Esophagus muscularis mucosa (tissue), 3 donors: ENCODE measurements at regions not wholly inside any gene's neighbourhood (a gene's known extent, or its start where the extent isn't known, plus 50 kb on each side); places are given as distances from the start of the nearest gene placed in this dataset.

ENCODE experiments used
- POLR2A ChIP-seq: fragments of 450-650 bp; IDR thresholded peaks from one replicate; pipeline ENCODE4 v1.6.1; 2017; ENCODE audit warnings: antibody characterized with exemption, moderate library complexity, mild to moderate bottlenecking, low read depth
- POLR2AphosphoS5 ChIP-seq, 2 donors: sonication (generic); formaldehyde crosslinking; IDR thresholded peaks; one replicate each; pipeline ENCODE4 v1.6.1; 2017; ENCODE audit warnings: antibody characterized with exemption in 2 of 2
- TF ChIP-seq, protein P1 (sequence below), 3 experiments: fragments of 200-600 bp in 2 of 3; fragments of 450-650 bp in 1 of 3; sonication (generic) in 2 of 3; IDR thresholded peaks; one replicate each; pipeline ENCODE4 v1.5.1; 2017 to 2019; ENCODE audit warnings: antibody characterized with exemption in 3 of 3, mild to moderate bottlenecking in 2 of 3, moderate library complexity in 1 of 3

DNA sequence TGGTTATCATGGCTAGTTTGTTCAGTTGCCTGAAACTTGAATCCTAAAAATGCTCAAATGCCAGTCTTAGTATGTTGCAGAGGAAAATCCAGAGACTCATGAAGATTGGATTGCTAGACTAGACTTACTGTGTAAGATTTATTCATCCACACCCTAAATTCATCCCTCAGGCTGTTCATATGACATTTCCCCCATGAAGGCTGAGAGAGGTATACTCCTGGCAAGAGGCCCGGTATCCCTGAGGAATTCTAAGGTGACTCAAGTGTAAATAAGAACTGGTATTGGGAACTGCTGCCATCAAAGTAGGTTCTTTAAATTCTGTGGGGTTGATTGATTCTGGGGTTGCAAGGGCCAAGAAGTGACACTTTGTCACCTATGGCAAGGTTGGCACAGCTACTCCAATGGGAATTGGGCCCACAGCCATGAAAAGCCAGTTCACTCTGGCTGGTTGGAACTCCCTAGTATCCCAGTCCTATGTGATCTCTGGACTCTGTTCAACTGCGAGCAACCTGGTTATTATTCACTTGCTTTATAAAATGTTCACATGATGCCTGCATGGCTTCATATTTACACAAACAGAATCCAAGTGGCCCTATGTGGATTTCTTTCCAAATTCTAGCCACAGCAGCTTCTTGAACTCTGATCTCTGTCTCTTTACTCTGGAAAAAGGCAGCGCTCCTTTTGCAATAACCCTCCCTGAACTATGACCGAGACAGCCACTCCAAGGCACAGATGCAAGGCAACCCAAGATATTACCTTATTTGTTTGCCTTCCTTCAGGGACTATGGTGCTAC is 429.1 kb downstream of the CBLN2 start:
- TF ChIP-seq, protein P1, sequence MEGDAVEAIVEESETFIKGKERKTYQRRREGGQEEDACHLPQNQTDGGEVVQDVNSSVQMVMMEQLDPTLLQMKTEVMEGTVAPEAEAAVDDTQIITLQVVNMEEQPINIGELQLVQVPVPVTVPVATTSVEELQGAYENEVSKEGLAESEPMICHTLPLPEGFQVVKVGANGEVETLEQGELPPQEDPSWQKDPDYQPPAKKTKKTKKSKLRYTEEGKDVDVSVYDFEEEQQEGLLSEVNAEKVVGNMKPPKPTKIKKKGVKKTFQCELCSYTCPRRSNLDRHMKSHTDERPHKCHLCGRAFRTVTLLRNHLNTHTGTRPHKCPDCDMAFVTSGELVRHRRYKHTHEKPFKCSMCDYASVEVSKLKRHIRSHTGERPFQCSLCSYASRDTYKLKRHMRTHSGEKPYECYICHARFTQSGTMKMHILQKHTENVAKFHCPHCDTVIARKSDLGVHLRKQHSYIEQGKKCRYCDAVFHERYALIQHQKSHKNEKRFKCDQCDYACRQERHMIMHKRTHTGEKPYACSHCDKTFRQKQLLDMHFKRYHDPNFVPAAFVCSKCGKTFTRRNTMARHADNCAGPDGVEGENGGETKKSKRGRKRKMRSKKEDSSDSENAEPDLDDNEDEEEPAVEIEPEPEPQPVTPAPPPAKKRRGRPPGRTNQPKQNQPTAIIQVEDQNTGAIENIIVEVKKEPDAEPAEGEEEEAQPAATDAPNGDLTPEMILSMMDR (IDR thresholded peaks at IDR 0.05) = no peak
- no peak for TF ChIP-seq POLR2AphosphoS5 (IDR thresholded peaks at IDR 0.05)
- no peak for TF ChIP-seq POLR2A
